ENCODE measurements at regions not wholly inside any gene's neighbourhood (a gene's known extent, or its start where the extent isn't known, plus 50 kb on each side); places are given as distances from the start of the nearest gene placed in this dataset.

DNA sequence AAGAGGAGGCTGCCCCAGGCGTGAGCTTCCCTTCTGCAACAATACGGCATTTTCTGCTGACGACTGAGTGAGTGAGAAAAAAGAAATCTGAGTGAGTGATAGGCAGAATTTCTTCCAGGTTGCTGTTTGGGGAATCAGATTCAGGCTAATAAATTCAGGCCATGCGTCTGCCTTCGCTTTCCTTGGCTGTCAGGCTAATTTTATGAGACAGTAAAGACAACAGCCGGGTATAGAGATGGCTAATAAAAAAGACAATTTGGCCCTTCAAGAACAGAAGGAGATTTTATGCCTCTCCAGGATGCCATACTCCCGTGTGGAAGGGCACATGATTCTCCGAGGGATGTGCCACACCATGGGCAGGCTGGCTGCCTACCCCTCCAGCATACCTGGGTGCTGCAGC is 145.9 kb upstream of the UBL3 start:
- no peak for DNase-seq (ENCODE audit: low spot score)

DNA sequence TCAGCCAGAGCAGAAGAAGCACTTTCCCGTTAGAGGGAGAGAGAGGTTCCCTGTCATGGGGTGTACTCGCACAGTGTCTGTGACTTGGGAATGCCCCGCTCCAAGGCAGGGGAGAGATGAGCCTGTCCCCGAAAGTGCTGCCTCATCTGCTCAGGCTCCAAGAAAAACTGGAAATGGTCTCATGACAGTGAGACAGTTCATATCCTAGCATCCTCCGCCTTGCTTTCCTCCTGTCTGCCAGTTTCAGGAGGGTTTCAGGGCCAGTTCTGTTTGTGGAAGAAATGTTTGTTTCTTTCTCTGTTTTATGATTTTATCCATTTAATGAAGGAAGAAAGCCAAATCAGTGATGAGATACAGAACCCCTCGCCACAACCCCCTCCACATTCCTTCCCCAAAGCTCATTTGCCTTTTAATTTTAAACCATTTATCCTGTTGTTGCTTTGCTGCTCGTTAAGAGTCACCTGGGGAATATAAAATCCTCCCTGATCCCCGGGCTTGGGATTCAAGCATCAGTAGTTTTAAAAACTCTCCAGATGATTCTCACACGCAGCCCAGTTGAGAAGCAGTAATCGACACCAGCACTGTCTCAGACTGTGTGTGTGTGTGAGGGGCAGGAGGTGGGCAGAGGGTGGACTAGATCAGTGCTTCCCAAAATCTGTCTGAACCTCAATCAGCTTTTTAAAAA is 144.6 kb upstream of the UBL3 start:
- no peak for DNase-seq (ENCODE audit: low spot score)

DNA sequence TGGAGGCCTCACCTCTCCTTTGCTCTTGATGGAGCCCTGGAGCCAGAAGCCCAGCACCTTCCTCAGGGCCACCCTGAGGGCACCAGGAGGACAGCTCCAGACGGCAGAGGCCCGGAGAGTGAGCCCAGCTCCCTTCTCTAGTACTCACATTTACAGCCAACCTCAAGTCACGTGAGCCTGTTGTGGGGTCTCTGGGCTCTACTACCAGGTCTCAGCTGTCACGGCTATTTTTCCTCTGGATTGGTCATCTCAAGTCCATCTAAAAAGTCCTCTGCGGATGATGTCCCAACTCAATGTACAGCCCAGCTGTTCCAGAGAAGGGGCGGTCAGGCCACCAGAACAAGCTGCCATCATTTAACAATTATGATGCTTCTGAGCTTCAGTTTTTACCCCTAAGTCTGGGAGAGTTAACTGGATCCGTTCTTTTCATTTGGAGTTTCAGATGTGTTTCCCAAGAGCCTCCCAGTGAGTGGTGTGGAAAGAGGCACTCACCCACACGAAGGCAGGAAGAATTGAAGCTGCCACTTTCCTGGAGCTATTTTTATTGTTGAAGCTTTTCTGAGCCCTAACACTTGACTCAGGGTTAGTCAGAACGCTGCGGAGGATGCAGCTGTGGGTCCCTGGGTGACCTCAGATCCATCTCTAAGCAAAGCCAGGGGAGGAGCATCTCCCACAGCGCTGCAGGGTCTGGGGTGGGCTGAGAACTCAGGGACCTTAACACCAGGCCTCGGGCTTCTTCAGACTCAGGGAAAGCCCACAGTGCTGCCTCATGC is 143.5 kb upstream of the UBL3 start:
- peak; percentile 67 for DNase-seq (ENCODE audit: low spot score)

DNA sequence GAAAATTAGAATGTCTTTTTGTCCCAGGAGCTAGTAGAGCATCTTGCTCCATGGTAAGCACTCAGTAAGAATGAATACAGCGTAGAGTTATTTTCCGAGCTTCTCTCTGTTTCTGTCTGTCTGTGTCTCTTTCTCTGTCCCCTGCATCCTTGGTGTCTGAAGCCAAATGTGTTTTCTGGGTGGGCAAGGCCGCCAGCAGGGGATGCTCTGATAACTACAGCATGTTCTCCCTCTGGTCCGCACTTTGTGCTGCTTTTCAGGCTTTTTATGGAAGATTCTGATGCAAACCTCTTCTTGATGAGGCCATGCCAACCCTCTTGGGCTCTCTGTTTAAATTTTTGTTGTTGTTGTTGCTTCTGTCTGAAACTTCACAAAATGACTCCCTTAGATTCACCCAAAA is 142.8 kb upstream of the UBL3 start:
- no peak for DNase-seq (ENCODE audit: low spot score)

DNA sequence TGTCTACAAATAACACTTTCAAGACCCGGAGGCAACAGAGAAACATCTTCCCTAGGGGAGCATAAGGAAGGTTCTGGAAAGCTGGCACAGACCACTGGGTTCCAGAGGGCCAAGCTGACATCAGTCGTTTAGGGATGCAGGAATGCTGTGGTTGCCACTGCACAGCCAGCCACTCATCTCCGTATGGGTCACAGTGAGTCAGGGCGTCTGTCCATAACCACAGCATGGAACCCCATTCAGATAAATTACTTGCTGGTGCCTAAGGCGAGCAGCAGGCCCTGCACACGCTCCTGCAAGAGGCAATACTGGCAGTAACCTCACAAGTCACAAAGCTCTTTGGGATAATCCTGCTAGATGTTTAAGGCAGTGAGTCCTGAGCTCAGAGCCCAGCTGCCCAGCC is 140.9 kb upstream of the UBL3 start:
- DNase-seq (ENCODE audit: low spot score) = peak; percentile 83

DNA sequence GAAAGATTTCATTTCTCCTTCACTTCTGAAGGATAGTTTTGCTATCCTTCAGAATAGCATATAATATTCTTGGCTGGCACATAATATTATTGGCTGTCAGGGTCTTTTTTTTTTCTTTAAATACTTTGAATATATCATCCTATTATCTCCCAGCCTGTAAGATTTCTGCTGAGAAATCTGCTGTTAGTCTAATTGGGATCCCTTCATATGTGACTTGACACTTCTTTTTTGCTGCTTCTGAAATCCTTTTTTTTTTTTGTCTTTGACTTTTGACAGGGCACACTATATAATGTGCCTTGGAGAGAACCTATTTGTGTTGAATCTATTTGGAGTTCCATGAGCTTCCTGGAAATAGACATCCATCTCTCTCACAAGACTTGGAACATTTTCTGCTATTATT is 136.9 kb upstream of the UBL3 start:
- no peak for DNase-seq (ENCODE audit: low spot score)

DNA sequence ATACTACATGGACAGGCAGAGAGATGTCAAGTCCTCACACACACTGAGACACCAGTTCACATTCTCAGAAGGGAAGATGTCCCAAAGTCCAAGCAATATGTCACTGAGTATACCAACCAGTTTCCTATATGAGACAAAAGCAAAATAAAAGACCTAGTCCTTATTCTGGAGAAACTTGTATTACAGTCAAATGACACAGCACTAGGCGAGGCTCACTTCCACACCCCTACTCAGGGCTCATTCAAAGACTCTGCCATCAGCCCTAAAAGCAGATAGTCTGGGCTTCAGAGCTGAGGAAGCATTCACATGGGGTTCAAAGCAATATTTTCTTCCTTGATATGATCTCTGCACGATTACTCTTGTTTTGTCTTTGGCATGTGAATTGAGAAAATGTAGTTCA is 129.9 kb upstream of the UBL3 start:
- no peak for DNase-seq (ENCODE audit: low spot score)

DNA sequence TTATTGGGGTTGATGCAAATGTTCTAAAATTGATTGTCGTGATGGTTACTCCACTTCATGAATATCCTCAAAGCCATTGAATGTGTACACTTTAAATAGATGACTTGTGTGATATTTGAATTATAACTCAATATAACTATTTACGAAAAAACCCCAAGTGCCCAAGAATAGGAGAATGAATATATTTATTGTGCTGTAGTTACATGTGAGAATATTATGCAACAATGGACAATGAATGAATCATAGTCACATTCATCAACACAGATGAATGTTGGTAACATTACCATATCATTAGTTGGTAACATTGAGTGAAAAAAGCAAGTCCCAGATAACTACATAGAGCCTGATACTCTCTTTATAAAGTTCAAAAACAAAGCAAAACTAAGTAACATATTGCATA is 127.8 kb upstream of the UBL3 start:
- no peak for DNase-seq (ENCODE audit: low spot score)

DNA sequence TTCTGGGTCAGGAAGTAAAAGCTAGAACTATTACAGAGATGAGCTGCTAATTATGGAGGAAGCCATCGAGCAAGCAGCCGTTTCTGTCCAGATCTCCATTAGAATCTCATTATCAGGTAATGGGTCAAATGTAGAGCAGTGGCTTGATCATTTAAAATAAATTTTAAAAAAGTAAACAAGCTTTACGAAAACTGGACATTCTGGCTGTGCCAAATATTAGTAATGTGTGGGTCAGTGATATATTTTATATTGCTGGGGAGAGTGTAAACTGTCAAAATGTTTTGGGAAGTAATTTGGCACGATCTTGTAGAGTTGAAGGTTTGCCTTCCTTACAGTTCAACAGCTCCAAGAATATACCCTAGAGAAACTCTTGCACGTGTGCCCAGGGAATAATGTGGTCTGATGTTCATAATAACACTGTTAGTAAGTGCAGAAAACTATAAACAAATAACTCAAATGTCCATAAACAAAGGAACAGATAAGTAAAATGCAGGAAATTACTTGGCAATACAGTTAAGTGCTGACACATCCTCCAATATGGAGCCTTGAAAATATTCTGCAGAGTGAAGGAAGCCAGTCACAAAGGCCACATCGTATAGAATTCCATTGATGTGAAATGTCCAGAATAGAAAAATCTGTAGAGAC is 127.2 kb upstream of the UBL3 start:
- DNase-seq (ENCODE audit: low spot score) = no peak

DNA sequence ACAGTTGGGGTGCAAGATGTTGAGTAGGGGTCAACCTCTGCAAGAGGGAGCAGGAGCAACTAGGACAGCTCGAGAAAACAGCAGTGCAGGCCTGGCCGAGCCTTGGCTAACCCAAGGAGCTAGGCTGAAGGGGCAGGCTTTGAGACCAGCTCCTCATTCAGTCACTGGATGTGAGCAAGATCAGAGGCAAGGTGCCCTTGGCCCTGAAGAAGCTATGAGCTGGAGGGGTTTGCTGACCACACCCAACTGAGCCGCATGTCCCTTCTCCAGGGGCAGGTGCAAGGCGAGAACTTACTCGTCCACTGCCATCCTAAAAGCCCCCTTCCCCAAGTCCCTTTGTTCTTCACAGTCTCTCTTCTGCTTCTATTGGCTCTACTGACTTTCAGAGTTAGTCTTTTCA is 126.1 kb upstream of the UBL3 start:
- no peak for DNase-seq (ENCODE audit: low spot score)

DNA sequence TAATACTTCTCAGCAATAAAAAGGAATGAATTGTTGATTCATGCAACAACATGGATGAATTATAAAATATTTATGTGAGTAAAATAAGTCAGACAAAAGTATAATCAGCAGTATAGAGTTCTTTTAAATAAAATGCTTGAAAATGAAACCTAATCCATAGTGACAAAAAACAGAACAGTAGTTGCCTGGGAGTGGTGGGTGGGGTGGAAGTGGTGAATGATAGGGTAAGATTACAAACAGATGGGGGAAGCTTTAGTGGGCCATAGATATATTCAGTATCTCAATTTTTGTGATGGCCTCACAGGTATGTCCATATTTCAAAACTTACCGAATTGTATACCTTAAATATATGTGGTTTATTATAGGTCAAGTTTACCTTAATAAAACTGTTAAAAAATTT is 124.9 kb upstream of the UBL3 start:
- no peak for DNase-seq (ENCODE audit: low spot score)

DNA sequence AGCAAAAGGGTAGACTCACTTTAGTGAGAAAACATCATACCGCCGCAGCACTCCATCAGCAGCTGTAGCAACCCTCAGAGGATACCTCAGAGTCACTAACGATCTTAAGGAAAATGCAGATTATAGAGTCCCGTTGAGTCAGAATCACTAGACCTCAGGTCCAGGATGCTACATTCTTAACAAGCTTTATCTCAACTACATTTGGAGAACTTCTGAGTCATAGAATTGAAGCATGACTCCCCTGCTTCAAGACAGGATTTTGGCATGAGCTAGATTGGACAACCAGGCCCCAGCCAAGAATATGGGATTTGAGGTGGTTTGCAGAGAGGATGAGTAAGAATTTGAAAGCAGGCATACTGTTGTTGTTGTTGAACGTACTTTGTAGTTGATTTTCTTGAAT is 118.9 kb upstream of the UBL3 start:
- DNase-seq (ENCODE audit: low spot score) = peak; percentile 25

DNA sequence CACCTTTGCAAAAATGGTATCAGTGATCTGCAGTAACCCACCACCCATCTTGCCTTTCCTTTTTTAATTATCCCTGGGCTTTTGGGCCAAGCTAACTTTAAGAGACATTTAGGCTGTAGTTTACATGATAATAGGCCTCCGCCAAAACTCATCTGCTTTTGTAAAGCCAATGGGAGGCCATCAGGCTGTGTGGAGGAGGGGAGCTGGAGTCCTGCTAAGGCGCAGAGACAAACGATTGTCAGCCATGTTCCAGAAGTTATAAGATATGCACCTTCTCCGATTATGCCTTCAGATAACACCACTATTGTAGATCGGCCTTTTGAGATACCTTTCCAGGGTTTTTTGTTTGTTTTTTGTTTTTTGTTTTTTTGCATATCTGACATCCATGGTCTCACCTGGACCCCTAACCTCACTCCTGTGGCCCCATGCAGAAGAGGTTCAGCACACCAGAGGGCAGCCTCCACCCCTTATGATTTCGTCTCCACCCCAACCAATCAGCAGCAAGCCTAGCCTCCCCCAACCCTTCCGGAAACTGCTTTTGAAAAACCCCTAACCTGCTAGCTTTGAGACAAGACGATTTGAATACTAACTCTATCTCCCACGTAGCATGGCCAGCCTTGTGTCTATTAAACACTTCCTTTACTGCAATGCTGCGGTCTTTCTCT is 113.9 kb upstream of the UBL3 start:
- DNase-seq (ENCODE audit: low spot score) = no peak

DNA sequence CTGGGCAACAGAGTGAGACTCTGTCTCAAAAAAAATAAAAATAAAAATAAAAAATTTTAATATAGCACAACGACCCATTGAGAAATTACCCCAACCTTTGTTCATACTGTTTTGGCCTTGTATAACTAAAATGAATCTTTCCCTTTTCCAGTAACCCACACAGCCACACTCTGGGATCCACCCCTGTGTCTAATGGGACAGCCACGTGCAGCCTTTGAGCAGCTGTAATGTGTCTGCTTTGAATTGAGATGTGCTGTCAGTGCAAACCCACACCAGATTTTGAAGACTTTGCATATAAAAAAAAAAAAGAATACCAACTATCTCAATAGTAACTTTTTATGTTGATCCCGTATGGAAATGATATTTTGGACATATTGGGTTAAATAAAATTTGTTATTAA is 112.7 kb upstream of the UBL3 start:
- DNase-seq (ENCODE audit: low spot score) = no peak

DNA sequence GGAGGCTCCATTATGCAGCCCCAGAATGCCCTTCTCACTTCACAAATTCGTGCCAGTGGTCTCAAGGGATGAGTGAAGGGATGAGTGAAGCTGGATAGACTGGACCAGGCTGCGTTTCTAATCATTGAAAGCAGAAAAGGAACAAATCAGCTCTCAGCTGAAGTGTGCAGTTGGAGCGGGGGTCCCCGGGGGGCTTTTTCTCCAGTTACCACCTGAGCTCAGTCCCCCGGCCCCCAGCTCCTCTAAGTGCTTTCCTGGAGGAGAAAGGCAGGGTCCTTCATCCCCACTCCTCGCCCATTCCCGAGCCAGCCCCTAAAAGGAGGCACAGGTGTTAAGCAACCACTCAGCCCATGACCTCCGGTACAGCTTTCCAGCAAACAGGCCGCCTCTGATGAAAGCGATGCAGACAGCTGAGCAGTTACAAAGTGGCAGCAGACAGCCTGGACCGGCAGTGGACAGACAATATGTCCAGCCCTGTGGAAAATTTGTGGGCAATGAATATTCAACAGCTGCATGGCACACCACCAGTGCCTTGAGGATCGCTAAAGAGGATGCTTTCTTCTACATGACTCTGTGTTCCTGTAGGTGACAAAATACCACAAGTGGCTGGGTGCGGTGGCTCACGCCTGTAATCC is 110.7 kb upstream of the UBL3 start:
- no peak for DNase-seq (ENCODE audit: low spot score)

DNA sequence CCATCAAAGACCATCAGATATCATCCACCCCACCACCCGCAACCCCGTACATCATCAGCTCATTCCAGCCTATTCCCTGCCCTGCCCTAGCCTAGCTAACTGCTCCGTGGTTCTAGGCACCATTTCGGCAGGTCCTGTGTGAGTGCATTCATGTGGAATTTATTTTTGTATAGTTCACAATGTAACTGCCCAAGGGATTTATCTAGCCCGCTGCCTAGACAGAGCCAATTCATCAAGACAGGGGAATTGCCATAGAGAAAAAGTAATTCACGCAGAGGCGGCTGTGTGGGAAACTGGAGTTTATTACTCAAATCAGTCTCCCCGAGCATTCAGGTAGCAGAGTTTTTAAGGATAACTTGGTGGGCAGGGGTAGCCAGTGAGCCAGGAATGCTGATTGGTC is 109.2 kb upstream of the UBL3 start:
- DNase-seq (ENCODE audit: low spot score) = no peak

DNA sequence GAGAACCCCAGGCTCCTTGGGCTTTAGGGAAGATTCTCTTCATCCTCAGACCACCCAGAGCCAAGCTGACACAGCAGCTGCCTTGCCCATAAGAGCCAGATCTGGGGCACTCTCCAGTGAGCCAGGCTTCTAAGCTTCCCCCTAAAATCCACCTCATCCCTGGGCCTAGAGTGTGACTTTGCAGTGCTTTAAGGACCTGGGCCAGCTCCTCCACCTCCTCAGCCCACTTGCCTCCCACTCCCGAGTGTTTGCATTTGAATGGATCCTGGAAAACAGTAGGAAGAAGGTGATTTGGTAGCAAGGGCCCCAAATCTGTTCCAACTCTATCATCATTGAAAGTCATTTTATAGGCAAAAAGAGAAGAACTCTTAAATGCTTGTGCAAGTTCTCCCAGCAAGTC is 108.7 kb upstream of the UBL3 start:
- DNase-seq (ENCODE audit: low spot score) = no peak

DNA sequence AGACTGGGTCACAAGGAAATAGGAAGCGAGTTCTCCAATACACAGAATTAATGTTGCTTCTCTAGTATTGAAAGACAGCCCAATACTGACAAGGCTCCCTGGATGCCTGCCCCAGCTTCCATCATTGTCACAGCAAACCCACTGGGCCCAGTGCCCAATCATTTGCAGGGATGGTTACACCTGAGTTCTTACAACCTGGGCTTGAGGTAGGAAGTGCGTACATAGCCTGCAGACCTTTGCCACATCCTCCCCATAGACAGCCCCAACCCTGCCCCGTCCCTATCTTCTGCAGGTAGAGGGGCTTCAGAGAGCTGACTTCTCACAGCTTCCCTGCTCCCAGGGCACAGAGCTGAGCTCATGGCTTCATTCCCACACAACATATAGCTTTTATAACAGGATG is 108.1 kb upstream of the UBL3 start:
- DNase-seq (ENCODE audit: low spot score) = no peak

DNA sequence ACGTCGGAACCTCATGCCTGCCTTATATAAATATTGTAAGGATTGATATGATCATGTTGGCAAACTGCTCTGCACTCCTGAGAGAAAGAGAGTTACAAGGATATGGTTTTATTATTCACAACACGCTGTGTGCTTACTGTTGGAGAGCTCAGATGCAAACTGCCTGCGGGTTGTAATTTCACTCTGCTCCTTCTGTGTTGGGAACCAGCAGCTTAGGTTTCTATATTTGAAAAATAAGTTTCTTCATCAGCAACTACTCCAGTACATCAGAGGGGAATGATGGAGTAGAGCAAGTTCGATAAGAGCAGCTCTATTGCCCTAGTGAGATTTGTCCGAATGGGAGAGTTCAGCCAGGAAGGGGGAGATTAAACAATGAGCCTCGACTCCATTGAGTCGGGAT is 106.9 kb upstream of the UBL3 start:
- DNase-seq (ENCODE audit: low spot score) = no peak

DNA sequence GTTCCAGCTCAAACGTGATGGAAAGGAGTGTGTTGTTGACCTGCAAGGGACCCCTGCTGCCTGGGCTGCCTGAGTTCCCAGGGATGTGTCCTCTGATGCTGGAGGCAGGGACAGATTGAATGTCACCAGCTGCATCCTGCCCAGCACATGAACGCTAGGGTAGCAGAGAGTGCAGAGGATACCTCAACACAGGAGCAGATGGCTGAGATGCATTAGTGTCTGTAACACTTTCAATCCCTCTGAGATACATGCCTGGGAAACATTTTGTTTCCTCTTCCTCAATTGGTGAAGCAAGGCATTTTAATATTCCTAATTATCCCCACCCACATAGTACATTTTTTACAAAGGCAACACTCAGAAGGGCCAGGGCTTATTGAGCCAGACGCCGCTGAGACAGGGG is 106.4 kb upstream of the UBL3 start:
- DNase-seq (ENCODE audit: low spot score) = no peak

DNA sequence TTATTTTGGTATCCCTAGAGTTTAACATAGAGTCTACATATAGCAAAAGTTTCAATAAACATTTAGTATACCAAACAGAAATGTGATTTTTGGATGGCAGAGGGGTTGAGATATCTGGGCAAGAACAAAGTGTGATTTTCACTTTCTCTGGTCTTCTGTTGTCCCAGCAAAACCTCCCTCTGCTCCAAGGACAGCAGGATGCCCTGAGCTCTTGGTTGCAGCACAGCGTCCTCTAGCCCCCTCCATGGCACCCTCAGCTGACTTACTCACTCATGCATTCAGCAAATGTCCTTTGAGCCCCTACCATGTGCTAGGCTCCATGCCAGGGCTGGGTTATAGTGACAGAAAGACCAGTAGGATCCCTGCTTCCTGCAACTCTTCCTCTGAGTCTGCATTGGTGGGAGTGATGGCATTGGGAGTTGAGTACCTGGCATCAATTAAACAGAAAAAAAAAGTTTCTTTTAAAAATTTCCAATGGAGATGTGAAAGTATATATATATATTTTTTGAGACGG is 104.8 kb upstream of the UBL3 start:
- DNase-seq (ENCODE audit: low spot score) = no peak

All from AG08396 (cell line).